Activated T-helper 1 cell treated with Interleukin-2 at 50 U/mL for 16 hours (primary cell): ENCODE measurements at regions not wholly inside any gene's neighbourhood (a gene's known extent, or its start where the extent isn't known, plus 50 kb on each side); places are given as distances from the start of the nearest gene placed in this dataset.

Source experiments
- DNase-seq: peaks from one replicate; pipeline ENCODE4 v3.0.0-alpha.2; 2020; ENCODE audit warnings: low read depth

DNA sequence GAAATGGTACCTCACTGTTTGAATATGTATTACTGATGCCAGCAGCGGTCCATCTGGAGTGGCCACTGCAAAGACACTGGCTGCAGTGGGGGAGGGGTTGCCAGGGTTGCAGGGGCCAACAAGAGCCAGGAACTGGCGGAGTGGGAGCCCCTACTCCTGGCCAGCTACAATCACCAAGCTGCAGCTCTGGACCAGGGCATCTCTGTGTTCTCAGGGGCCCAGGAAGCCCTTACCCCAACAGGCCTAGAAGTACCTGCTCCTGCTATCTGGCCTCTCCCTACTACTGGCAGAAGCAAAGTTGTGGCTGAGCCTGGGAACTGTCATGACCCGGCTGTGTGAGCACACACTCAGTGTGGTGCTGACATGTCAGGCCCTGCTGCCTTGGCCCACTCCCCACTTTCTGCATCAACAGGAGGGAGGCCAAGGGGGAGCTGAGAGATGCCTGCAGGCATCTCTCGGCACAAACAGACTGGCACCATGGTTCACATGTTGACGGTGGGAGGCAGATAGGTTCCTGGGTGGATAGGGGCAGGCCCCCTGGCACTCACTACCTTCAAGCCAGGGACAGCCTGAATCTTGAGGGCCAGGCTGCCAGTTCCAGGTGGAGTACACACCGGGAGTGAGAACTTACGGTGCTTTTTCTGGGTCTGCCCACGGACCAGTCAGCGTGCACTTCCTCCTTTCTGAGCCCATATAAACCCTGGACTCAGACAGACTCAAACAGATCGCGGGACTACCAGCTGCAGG is 1188.0 kb downstream of the GRIK2 start:
- no peak for DNase-seq

DNA sequence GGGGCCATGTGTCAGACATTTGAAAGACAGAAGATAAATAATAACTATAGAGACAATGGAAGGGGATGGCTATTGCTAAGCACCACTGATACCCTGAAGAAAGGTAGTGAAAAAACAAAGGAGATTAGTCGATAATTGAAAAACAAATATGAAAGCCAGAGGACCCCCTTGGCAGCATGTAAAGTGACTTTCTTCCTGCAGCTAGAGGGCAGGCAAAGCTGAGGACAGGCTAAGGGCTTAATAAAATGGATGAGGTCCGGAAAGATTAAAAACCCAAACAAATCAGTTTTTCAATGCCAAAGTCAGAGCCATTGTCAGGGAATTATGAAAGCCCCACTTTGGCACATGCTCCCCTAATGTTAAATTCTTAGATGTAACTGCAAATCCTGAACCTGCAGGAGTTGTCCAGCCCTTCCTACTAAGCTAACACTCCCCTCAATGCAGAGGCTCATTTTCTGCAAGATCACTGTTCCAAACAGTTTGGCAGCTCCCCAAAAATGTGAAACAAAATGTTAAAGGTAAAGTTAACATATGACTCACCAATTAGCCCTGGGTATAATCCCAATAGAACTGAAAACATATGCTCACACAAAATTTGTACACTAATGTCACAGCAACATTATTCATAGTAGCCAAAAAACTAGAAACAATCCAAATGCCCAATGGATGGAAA is 1177.9 kb downstream of the GRIK2 start:
- DNase-seq, result no peak

DNA sequence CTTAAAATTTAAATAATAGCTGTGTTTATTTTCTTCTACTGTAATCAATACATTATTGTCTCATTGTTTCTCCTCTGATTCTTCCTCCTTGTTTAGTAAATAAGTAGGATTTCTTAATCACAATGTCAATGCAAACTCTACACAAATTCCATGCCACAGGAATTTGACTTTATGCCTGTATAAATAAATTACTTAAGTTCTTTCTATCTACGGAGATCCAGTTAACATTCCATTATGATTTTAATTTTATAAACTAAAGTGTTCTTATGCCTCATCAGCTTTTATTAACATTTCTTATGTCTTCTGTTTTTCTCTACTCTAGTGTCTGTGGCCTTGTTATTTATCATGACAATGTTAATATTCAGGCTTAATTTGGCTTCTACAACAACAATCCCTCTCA is 1169.2 kb downstream of the GRIK2 start:
- DNase-seq, result no peak

DNA sequence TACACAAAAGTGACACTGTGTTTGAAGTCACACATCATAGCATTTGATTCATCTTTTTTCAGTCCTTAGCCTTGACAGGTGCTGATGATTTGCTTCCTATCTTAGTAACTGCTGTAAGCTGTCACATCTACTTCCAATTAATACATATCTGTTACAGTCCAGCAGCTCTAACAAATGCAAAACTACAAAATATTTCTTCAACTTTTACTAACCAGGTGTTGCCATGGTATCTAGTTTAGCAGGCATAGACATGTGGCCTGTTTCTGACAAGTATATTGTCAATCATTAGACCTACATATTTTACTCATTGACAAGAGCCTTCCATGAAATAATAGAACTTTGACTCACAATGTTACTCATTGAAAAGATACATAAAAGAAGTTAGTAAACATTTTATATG is 1159.7 kb downstream of the GRIK2 start:
- DNase-seq, result no peak

DNA sequence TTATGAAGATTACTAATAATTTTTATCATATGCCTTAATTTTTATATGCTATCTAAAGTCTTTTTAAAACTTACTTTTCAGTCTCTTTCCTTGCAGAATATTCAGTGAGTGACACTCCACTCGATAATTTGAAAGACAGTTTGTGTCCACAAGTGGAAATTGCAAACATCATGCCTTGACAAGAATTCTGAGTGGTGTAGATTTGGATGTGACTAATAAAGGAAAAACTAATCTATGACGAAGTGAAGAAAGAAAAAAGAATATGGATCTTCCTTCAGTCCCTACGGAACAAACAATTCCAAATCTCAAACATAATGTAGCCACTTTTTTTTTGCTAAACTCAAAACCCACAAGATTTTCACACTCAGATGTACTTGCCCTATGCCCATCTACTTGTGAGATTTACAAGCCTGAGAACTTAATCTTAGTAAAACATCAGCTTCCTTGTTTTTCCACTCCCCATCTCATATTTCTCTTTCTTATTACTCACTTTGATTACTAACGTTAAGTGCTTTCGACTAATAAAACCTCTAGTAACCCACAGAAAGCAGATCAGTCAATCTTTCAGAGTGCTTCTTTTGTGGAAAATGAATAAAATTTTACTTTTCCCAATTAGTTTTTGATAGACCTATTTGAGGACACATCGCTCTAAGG is 1155.8 kb downstream of the GRIK2 start:
- DNase-seq, result no peak

DNA sequence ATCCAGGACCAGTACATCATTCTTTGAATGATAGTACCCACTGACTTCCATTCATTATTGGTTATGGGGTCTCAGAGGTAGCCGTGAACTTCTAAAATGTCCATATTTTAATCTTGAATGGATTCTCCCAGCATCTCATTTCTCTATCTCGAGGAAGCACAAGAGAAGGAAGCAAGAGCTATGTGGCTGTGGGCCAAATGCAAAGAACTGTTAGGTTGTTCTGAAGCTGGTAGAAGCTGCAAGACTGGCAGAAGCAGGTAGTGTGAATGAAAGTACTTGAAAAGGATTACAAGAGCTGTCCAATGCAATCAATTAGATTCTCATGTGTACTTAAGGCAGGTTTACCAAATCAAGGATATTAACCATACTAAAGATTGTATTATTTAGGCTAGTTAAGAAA is 1131.8 kb downstream of the GRIK2 start:
- DNase-seq, result no peak

DNA sequence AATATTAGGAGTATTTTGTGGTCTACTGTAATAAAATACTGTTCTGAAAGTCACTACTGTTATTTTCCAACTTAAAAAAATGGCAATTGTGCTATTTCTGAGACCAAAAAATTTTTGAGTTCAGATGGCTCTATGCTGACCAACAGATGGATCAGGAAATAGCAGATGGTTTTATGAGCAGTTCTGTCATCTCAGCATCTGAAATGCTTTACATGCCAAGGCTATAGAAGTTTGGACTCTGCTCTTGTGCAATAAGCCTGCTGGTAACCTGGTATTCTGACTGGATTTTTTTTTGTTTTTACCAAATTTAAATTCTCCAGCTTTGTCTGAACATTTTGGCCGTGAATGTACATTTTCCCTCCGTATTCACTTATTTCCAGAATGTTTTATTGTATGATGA is 1127.5 kb downstream of the GRIK2 start:
- DNase-seq, result no peak

DNA sequence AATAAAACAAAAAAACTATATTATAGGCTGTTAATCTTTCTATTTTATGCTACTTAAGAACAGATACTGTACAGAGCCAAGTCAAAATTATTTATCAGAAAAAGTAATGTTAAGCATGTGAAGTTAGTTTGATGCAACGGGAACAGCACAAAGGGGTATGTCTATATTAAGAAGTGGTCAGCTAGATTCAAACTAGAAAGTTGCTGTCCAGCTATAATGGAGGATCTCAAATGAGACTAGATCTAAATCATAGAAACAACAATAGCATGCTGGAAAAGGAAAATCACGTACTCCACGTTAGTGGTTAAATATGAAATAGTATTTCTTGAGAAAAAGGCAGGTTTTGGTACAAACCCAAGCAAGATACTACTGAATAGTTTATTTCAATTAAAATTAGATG is 1124.0 kb downstream of the GRIK2 start:
- DNase-seq, result no peak

DNA sequence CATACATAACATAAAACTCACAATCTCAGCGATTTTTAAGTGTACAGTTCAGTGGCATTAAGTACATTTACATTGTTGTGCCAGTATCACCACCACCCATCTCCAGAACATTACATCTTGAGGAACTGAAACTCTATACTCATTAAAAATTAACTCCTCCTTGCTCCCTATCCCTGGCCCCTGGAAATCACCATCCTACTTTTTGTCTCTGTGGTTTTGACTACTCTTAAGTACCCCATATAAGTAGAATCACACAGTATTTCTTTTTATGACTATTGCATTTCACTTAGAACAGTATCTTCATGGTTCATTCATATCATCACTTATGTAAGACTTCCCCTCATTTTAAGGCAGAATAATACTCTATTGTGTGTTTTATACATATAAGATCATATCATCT is 1108.1 kb downstream of the GRIK2 start:
- DNase-seq, result no peak

DNA sequence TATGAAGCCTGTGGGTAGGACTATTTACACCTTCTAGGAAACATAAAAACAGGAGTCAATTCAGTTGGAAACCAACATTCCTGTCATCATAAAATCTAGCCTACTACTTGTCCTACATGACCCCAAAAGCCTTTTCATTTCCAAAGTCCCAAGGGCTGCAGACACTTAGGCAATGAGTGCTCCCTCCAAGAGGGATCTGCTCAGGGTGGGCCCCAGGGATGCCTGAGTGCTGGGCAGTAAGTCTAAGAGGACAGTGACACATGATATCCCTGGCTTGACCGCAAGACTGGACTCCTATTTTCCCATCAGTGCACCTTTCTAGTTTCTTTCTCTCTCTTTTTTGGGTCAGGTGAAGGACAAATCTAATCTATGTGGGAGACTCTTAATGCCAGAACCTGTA is 1101.3 kb downstream of the GRIK2 start:
- DNase-seq, result no peak

DNA sequence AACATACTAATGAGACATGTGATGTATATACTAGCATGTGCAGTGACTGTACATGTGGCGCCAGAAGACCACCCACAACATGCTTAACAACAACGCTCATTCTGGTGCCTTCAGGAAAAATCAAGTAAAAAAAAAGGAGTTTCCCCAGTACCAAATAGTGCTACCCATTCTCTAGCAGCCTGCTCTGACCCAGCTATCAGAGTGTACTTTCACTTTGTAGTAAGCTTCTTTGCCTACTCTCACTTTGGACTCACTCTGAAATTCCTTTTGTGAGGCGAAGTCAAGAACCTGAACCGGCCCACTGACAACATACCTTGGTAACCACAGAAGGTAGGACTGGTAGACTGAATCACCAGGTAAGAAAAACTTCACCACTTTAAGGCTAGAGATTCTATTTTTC is 1100.0 kb downstream of the GRIK2 start:
- no peak for DNase-seq

DNA sequence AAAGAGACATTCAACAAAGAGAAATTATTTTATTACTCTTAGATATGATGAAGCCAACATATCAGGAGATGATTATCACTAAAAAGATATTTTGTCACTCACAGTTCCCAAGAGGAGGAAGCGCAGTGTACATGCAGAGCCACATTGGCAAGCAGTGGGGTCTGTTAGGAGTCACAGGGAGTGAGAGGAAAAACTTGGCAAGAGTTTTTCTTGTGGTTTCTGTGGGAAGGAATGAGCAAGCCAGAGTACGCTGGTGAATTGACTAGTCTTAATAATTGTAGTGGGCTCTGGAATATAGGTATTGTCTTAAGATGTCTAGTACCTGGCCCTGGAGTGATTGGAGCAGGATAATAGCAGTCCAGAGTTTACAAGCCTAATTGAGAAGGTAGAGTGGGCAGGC is 1095.2 kb downstream of the GRIK2 start:
- DNase-seq, result no peak

DNA sequence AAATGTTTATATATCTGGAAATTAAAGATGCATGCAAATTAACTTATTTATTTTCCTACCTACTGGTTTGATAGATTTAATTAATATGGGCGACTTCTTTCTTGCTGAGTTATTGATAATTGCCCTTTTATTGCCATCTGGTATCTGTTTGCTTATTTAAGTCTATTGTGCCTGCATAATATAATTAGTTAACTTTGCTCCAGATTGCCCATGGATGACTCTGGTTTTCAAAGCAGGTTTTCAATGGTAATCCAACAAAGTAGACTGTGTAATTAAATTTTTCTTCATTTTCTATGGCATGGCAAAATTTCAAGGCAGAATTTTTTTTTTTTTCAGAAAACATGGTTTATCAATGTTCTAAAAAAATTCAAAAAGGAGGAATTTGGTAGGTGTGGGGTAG is 1092.0 kb downstream of the GRIK2 start:
- DNase-seq, result no peak

DNA sequence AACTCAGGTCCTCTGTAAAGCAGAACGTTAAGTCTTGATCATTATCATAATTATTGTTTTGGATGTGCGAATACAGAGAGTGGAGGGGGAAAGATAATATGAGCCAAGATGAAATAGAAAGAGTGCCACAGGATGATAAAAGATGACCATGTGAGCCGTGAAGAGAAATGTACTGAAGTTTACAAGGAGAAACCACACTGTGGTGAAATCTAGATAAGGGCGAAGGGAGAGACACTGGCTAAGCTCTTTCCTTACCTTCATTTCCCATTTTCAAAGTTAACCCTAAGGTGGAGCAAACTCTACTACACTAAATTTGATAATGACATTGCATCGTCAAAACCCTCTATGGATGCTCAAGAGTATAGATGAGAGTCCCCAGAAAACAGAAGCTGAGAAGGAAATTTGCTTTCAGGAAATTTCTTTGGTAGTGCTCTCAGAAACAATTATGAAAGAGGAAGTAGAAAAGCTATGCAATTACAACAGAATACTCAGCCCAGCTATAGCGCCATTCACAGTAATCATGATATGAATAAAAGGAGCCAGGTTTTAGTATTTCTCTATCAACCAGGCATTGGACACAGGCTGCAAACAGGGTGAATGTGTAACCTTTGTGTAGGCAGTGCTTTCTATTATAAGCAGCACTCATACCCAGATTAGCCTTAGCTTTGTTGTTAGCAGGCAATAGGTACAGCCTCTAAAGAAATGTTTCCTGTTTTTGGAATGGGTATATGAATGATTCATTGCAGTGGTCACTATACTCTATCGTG is 1080.7 kb downstream of the GRIK2 start:
- DNase-seq, result no peak

DNA sequence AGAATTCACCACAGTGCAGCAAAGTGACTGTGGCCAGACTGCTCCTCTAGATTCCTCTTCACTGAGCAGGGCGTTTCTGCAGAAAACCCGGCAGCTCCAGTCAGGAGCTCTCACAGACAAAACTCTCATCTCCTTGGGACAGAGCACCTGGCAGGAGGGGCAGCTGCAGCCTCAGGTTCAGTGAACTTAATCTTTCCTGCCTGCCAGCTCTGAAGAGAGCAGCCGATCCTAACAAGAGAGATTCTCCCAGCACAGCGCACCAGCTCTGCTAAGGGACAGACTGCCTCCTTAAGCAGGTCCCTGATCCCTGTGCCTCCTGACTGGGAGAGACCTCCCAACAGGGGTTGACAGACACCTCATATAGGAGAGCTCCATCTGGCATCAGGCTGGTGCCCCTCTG is 1065.5 kb downstream of the GRIK2 start:
- no peak for DNase-seq

DNA sequence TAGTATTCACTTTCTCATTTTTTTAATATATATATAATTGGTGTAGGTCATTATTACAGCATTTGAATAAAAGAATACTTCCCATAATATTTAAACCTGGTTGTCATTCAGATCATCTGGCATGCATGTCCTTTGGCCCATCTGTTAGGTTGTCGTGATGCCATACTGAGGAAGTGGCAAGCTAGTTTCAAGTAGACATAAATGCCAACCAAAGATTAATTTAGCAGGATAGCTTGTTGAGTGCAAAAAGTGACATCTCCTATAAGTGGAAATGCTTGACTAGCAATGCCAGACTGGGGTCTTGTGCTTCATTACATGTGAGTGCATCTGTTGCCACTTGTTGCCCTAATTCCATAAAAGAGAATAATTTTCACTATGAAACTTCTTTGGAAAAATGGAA is 1044.7 kb downstream of the GRIK2 start:
- no peak for DNase-seq

DNA sequence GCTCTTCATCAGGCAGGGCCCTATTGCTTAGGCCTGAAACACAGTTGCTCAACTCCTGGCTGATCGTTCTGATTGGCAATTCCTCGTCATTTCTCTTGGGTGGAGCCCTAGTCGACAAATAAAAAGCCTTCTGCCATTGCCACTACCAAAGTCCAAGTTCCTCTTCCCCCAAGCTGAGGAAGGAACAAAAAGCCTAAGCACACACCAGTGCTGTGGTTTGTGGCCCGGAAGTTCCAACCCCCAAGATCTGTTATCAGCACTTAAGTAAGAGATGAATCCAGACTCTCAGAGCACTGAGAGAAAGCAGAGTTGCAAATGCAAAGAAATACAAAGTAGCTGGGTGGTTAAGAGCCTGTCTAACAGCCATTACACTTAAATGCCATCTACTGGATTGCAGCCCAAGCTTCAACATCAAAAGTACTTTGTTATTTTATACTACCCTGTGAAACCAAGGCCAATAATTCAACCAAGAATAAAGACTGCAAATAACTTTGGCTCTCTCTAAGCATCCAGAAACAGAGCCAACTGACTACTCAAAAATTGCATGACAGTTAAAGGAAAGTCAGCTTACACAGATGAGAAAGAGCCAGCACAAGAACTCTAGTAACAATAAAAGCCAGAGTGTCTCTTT is 1024.0 kb downstream of the GRIK2 start:
- DNase-seq, result no peak

DNA sequence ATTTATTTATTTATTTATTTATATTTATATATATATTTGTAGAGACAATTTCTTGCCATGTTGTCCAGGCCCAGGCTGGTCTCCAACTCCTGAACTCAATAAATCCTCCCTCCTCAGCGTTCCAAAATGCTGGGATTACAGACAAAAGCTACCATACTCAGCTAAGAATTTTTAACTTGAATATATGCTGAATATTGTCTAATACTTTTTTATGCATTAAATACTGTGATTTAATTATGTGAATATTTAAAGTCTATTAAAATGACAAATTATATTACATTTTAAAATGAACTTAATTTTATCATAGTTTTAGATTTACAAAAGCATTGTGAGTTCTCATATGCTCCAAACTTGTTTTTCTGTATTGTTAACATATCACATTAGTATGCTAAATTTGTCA is 1022.4 kb downstream of the GRIK2 start:
- no peak for DNase-seq

DNA sequence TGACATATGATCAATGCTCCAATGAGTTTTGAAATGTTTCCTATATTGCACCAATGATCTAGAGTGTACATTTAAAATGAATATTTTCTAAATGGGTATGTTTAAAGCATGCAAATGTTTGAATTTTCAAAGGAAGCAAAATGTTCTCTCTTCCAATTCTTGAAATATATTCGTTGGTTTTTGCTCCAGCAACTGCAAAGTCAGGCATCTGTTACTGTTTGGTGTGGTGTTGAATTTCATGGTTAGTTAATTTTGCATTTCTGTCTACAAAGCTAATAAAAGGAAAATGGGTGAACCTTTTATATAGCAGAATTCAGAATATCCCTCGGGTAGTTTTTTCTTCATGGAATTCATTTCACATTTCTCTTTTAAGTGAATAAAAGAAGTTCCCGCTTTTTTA is 1018.3 kb downstream of the GRIK2 start:
- no peak for DNase-seq

DNA sequence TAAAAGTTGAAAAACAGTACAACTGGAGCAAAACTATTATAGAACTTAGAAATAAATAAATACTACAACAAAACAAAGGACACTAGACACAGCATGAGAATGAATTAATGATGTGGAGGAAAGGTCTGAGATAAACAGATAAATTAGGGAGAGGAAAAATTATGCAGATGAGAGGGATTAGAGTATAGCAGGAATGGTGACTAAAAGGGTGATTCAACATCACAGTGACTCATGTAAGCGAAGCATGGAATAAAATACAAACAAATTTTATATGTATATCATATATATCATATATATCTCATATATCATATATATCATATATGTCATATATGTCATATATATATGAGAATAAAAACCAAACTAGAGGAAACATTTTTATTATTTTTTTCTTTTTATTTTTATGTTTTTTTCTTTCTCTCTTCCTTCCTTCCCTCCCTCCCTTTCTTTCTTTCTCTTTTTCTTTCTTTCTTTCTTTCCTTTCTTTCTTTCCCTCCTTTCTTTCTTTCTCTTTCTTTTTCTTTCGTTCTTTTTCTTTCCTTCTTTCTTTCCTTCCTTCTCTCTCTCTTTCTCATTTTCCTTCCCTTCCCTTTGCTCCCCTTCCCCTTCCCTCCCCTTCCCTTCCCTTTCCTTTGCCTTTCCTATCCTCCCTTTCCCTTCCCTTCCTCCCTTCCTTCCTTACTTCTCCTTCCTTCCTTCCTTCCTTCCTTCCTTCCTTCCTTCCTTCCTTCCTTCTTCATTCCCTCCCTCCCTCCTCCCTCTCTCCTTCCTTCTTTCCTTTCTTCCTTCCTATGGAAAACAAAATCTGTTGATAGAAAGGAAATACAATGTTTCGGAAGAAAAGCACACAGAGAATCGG is 1014.6 kb downstream of the GRIK2 start:
- no peak for DNase-seq

DNA sequence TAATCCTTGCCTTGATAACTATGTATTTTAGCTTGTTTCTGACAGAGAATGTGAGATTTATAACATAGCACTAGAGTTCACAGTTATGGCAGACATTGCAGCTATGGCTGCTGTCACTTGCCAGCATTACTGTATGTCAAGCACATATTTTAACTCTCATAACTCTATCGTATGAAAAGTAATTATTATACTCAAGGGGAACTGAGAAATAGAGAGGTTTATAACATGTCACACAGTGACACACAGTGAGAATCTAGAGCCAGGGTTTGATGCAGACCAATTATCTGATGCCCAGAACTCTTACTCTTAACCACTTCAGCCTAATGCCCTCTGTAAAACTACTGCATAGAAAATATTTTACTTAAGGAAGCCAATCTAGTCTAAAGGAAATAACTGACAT is 1012.4 kb downstream of the GRIK2 start:
- DNase-seq, result no peak
